KBM-7 (cell line): ENCODE measurements at regions not wholly inside any gene's neighbourhood (a gene's known extent, or its start where the extent isn't known, plus 50 kb on each side); places are given as distances from the start of the nearest gene placed in this dataset.
A peak's percentile ranks its signal among the peaks of the same experiment; 100 is the strongest.
"Not testable (repeated sequence)": the region's sequence is repeated elsewhere in the genome, so short reads cannot be mapped to it uniquely, and the experiment has no call there.

Experiments used
- DNase-seq: peaks from one replicate; pipeline ENCODE4 v3.0.0-alpha.2; 2015
- in situ Hi-C: fragments of 300-500 bp; cut with MboI; formaldehyde crosslinking; loops from 2 replicates; pipeline ENCODE4 v1.14.3; 2020; ENCODE audit warnings: low sequenced_read_pairs, low pct_unique_long_range_greater_than_20kb, mixed read lengths

GRCh38 chr4:12691168-12691567 is 793.0 kb downstream of the RAB28 start:
- in situ Hi-C loops = no loop called here
- DNase-seq = no peak

GRCh38 chr4:12689457-12689856 is 794.7 kb downstream of the RAB28 start:
- in situ Hi-C loops = no loop called here
- DNase-seq = no peak

GRCh38 chr4:12679217-12679616 is 804.9 kb downstream of the RAB28 start:
- DNase-seq = no peak
- in situ Hi-C loops = no loop called here

GRCh38 chr4:12674184-12674583 is 810.0 kb downstream of the RAB28 start:
- no peak for DNase-seq
- in situ Hi-C loops = no loop called here

- in situ Hi-C loops = no loop called here
Measured at GRCh38 chr4:12672303-12672702, 811.8 kb downstream of the RAB28 start.

GRCh38 chr4:12658146-12658545 is 826.0 kb downstream of the RAB28 start:
- DNase-seq = no peak
- in situ Hi-C loops = no loop called here

More at GRCh38 chr4:12672303-12672702, 811.8 kb downstream of the RAB28 start:
- no peak for DNase-seq

GRCh38 chr4:12651876-12652275 is 832.3 kb downstream of the RAB28 start:
- in situ Hi-C loops = no loop called here

GRCh38 chr4:12645732-12646131 is 838.4 kb downstream of the RAB28 start:
- DNase-seq = no peak
- in situ Hi-C loops = no loop called here

More at GRCh38 chr4:12651876-12652275, 832.3 kb downstream of the RAB28 start:
- no peak for DNase-seq

- no peak for DNase-seq
- in situ Hi-C loops = no loop called here
Measured at GRCh38 chr4:12644261-12644660, 839.9 kb downstream of the RAB28 start.

GRCh38 chr4:12636191-12636590 is 847.9 kb downstream of the RAB28 start:
- in situ Hi-C loops = no loop called here
- DNase-seq = no peak

- in situ Hi-C loops = no loop called here
- no peak for DNase-seq
Measured at GRCh38 chr4:12635629-12636028, 848.5 kb downstream of the RAB28 start.

- in situ Hi-C loops = no loop called here
- DNase-seq = peak; percentile 73
Measured at GRCh38 chr4:12633053-12633651, 851.0 kb downstream of the RAB28 start.

- in situ Hi-C loops = no loop called here
- no peak for DNase-seq
Measured at GRCh38 chr4:12615822-12616221, 868.3 kb downstream of the RAB28 start.

GRCh38 chr4:12612876-12613275 is 871.3 kb downstream of the RAB28 start:
- in situ Hi-C loops = no loop called here
- no peak for DNase-seq

GRCh38 chr4:12609212-12609875 is 874.8 kb downstream of the RAB28 start:
- in situ Hi-C loops, DNase-seq: not testable (repeated sequence)

- no peak for DNase-seq
- in situ Hi-C loops = no loop called here
Measured at GRCh38 chr4:12595986-12596385, 888.2 kb downstream of the RAB28 start.

- in situ Hi-C loops = no loop called here
- DNase-seq = no peak
Measured at GRCh38 chr4:12595489-12595888, 888.7 kb downstream of the RAB28 start.

- DNase-seq = no peak
- in situ Hi-C loops = no loop called here
Measured at GRCh38 chr4:12588582-12588981, 895.6 kb downstream of the RAB28 start.

- in situ Hi-C loops = no loop called here
- DNase-seq = no peak
Measured at GRCh38 chr4:12586242-12587006, 897.7 kb downstream of the RAB28 start.

- in situ Hi-C loops = no loop called here
- no peak for DNase-seq
Measured at GRCh38 chr4:12584116-12584875, 899.8 kb downstream of the RAB28 start.
